GM12801 (cell line): ENCODE measurements at regions not wholly inside any gene's neighbourhood (a gene's known extent, or its start where the extent isn't known, plus 50 kb on each side); places are given as distances from the start of the nearest gene placed in this dataset.

Experiments
- CTCF ChIP-seq: IDR thresholded peaks from one replicate; pipeline ENCODE4 v1.5.1; 2011; ENCODE audit warnings: control low read depth; ENCODE audit not compliant: insufficient read length; ENCODE audit errors: extremely low read depth

GRCh38 chr6:27662769-27663168 lies 189.9 kb upstream of the ZNF184 start:
- no peak for TF ChIP-seq CTCF

GRCh38 chr6:27651371-27651732 lies 178.4 kb upstream of the ZNF184 start:
- TF ChIP-seq CTCF = no peak

- TF ChIP-seq CTCF = no peak
Observed at GRCh38 chr6:27650620-27651370, 177.9 kb upstream of the ZNF184 start.

GRCh38 chr6:27644528-27644927 lies 171.6 kb upstream of the ZNF184 start:
- TF ChIP-seq CTCF = no peak

- TF ChIP-seq CTCF = no peak
Observed at GRCh38 chr6:27642744-27643456, 170.0 kb upstream of the ZNF184 start.

GRCh38 chr6:27631609-27631916 lies 158.7 kb upstream of the ZNF184 start:
- no peak for TF ChIP-seq CTCF

GRCh38 chr6:27630727-27631608 lies 158.1 kb upstream of the ZNF184 start:
- TF ChIP-seq CTCF = no peak
